ENCODE measurements at regions not wholly inside any gene's neighbourhood (a gene's known extent, or its start where the extent isn't known, plus 50 kb on each side); places are given as distances from the start of the nearest gene placed in this dataset.

GRCh38 chr3:117486719-117487716 lies 777.4 kb downstream of the TUSC7 start (continued):
- TF ChIP-seq POLR2AphosphoS5 (IDR thresholded peaks at IDR 0.05; ENCODE audit: low read depth) (no peak), EZH2phosphoT487 (IDR thresholded peaks at IDR 0.05; ENCODE audit: unreplicated experiment) (no peak)
- TF ChIP-seq, protein P1, sequence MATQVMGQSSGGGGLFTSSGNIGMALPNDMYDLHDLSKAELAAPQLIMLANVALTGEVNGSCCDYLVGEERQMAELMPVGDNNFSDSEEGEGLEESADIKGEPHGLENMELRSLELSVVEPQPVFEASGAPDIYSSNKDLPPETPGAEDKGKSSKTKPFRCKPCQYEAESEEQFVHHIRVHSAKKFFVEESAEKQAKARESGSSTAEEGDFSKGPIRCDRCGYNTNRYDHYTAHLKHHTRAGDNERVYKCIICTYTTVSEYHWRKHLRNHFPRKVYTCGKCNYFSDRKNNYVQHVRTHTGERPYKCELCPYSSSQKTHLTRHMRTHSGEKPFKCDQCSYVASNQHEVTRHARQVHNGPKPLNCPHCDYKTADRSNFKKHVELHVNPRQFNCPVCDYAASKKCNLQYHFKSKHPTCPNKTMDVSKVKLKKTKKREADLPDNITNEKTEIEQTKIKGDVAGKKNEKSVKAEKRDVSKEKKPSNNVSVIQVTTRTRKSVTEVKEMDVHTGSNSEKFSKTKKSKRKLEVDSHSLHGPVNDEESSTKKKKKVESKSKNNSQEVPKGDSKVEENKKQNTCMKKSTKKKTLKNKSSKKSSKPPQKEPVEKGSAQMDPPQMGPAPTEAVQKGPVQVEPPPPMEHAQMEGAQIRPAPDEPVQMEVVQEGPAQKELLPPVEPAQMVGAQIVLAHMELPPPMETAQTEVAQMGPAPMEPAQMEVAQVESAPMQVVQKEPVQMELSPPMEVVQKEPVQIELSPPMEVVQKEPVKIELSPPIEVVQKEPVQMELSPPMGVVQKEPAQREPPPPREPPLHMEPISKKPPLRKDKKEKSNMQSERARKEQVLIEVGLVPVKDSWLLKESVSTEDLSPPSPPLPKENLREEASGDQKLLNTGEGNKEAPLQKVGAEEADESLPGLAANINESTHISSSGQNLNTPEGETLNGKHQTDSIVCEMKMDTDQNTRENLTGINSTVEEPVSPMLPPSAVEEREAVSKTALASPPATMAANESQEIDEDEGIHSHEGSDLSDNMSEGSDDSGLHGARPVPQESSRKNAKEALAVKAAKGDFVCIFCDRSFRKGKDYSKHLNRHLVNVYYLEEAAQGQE (IDR thresholded peaks at IDR 0.05; ENCODE audit: unreplicated experiment), result no peak

DNA sequence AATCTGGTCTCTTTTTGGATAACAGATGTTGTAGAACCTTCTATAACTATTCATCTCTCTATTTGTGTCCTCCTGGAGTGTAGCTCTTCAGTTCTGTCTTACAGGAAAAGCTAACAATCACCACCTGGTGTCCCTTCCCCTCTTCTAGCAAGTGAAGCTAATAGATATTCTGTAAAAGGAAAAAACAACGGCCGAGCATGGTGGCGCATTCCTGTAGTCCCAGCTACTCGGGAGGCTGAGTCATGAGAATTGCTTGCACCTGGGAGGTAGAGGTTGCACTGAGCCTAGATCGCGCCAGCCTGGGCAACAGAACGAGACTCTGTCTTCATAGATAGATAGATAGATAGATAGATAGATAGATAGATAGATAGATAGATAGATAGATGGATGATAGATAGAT lies 779.4 kb downstream of the TUSC7 start:
- no peaks in the 10 kb centered on the region for H3K79me2 ChIP-seq (replicated peaks; ENCODE audit: insufficient read depth)
- no peak overlapping the region for H3K27ac ChIP-seq (ENCODE audit: low read depth)
- H3K27me3 Mint-ChIP-seq (ENCODE audit: insufficient read depth, low read depth, poor library complexity), result peaks cover 2% of the 10 kb centered on the region
- no peaks in the 10 kb centered on the region for H3K27me3 ChIP-seq (ENCODE audit: insufficient read depth)
- no peaks in the 10 kb centered on the region for H3K4me1 ChIP-seq (ENCODE audit: insufficient read depth)
- H3F3A ChIP-seq (replicated peaks; ENCODE audit: low read depth), result no peaks in the 10 kb centered on the region
- H3K27ac Mint-ChIP-seq, result 0 out of 2 replicates have a peak overlapping the region, but pooled peaks have one; percentile 28
- ATAC-seq (peak; percentile 59), DNase-seq (ENCODE audit: low spot score) (peak; percentile 51)
- TF ChIP-seq ZNF331 (CRISPR knock-in tag; IDR thresholded peaks at IDR 0.05; ENCODE audit: low read depth) (no peak), ZNF462 (CRISPR knock-in tag; IDR thresholded peaks at IDR 0.05) (peak; percentile 14; the same call in 1 of the 2 replicates), POLR2AphosphoS5 (IDR thresholded peaks at IDR 0.05; ENCODE audit: low read depth) (no peak)
- TF ChIP-seq, protein P2, sequence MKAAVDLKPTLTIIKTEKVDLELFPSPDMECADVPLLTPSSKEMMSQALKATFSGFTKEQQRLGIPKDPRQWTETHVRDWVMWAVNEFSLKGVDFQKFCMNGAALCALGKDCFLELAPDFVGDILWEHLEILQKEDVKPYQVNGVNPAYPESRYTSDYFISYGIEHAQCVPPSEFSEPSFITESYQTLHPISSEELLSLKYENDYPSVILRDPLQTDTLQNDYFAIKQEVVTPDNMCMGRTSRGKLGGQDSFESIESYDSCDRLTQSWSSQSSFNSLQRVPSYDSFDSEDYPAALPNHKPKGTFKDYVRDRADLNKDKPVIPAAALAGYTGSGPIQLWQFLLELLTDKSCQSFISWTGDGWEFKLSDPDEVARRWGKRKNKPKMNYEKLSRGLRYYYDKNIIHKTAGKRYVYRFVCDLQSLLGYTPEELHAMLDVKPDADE (IDR thresholded peaks at IDR 0.05), result no peak
- no peaks in the 10 kb centered on the region for H4K20me1 ChIP-seq (replicated peaks; ENCODE audit: insufficient read depth)
- no peak overlapping the region for H3K4me2 ChIP-seq
- no peaks in the 10 kb centered on the region for H3K36me3 ChIP-seq (ENCODE audit: insufficient read depth)
- no peaks in the 10 kb centered on the region for H3K36me3 Mint-ChIP-seq (ENCODE audit: low read depth)
- no peaks in the 10 kb centered on the region; the same call in 2 of the 3 replicates for H3K9me3 Mint-ChIP-seq
- H3K9me2 ChIP-seq (ENCODE audit: insufficient read depth), result no peaks in the 10 kb centered on the region; the same call in 1 of the 2 replicates
- H3K4me1 Mint-ChIP-seq, result peaks cover 21% of the 10 kb centered on the region
- H3K4me3 Mint-ChIP-seq, result no peak overlapping the region
- H3K4me3 ChIP-seq, result no peak overlapping the region
- H2AFZ ChIP-seq, result no peak overlapping the region

Data from GM23338 (cell line).